A673 (cell line): ENCODE measurements at regions not wholly inside any gene's neighbourhood (a gene's known extent, or its start where the extent isn't known, plus 50 kb on each side); places are given as distances from the start of the nearest gene placed in this dataset.

Experiments
- BruUV-seq: library from RNA; stranded (reverse); fragments of 400-500 nt; replicated peaks from 2 replicates; lab custom pipeline; 2021; lab: Mats Ljungman, UMichigan
- CTCF ChIA-PET: fragments of 300-600 bp; sonication (Branson Sonifier 250); formaldehyde crosslinking; loops from one replicate; lab custom pipeline; 2022; ENCODE audit warnings: antibody characterized with exemption; lab: Charles Lee
- POLR2A ChIA-PET: fragments of 300-600 bp; sonication (Branson Sonifier 250); formaldehyde crosslinking; loops from one replicate; lab custom pipeline; 2022; ENCODE audit warnings: antibody characterized with exemption; ENCODE audit not compliant: low non-redundant PET; lab: Charles Lee
- DNase-seq: peaks from one replicate; pipeline ENCODE4 v3.0.0-alpha.2; 2015; ENCODE audit warnings: low spot score
- H3K27ac ChIP-seq: fragments of 200-600 bp; sonication (generic); 2 replicates; pipeline ENCODE4 v1.5.1; 2016; ENCODE audit warnings: mixed run types, low read depth, mild to moderate bottlenecking, mixed read lengths, antibody characterized with exemption, low read length; ENCODE audit not compliant: poor library complexity, severe bottlenecking
- H3K27me3 ChIP-seq: fragments of 200-600 bp; sonication (generic); replicated peaks from 2 replicates; pipeline ENCODE4 v1.6.1; 2017; ENCODE audit warnings: mixed run types, low read depth, mild to moderate bottlenecking, mixed read lengths, antibody characterized with exemption, low read length; ENCODE audit not compliant: insufficient read depth, poor library complexity
- H3K36me3 ChIP-seq: fragments of 200-600 bp; sonication (generic); 2 replicates; pipeline ENCODE4 v1.6.1; 2016; ENCODE audit warnings: mixed run types, mild to moderate bottlenecking, mixed read lengths, antibody characterized with exemption, low read length; ENCODE audit not compliant: insufficient read depth, poor library complexity, severe bottlenecking
- H3K4me1 ChIP-seq: fragments of 200-600 bp; sonication (generic); 2 replicates; pipeline ENCODE4 v1.6.1; 2017; ENCODE audit warnings: mixed run types, mild to moderate bottlenecking, mixed read lengths, antibody characterized with exemption, low read length; ENCODE audit not compliant: insufficient read depth, poor library complexity, severe bottlenecking
- H3K4me3 ChIP-seq: fragments of 200-600 bp; sonication (generic); 2 replicates; pipeline ENCODE4 v1.5.1; 2016; ENCODE audit warnings: low read depth, mixed run types, mild to moderate bottlenecking, mixed read lengths, low read length; ENCODE audit not compliant: poor library complexity, severe bottlenecking
- H3K9me3 ChIP-seq: fragments of 200-600 bp; sonication (generic); 2 replicates; pipeline ENCODE4 v1.6.1; 2016; ENCODE audit warnings: mixed run types, low read depth, mild to moderate bottlenecking, mixed read lengths, antibody characterized with exemption, low read length; ENCODE audit not compliant: poor library complexity, severe bottlenecking
- CTCF ChIP-seq: fragments of 300-800, 200-600 bp; sonication (generic); conservative IDR thresholded peaks from 2 replicates; pipeline ENCODE4 v1.5.1; 2017; ENCODE audit warnings: low read depth, mild to moderate bottlenecking, antibody characterized with exemption, low read length, moderate library complexity, mixed read lengths
- EZH2 ChIP-seq: fragments of 200-600 bp; sonication (generic); IDR thresholded peaks from 2 replicates; pipeline ENCODE4 v1.6.1; 2017; ENCODE audit warnings: borderline replicate concordance, low read depth, mild to moderate bottlenecking, mixed read lengths, antibody characterized with exemption, low read length; ENCODE audit not compliant: poor library complexity, severe bottlenecking
- intact Hi-C: fragments of 100-400 bp; cut with micrococcal nuclease; formaldehyde crosslinking; loops from one replicate; pipeline ENCODE4 v1.10.0; 2022; ENCODE audit not compliant: unreplicated experiment

GRCh38 chr12:126425264-126425663, 1360.0 kb downstream of the AACS start:
- Histone ChIP-seq H3K4me1 (peaks cover 21% of the 10 kb centered on the region), H3K4me3 (no peak overlapping the region), H3K27me3 (no peaks in the 10 kb centered on the region), H3K36me3 (no peaks in the 10 kb centered on the region), H3K9me3 (no peaks in the 10 kb centered on the region), H3K27ac (peak overlapping the region; percentile 69)
- no TSS peak for BruUV-seq
- ChIA-PET POLR2A (no interaction called here), CTCF (interaction anchor here (0.5 kb wide), 1 partner anchor 36 kb away, joined by 5 read pairs; no protein-coding TSS in a partner anchor)
- intact Hi-C loops = no loop called here
- TF ChIP-seq CTCF (no peak), EZH2 (no peak)
- DNase-seq = no peak

- ChIA-PET POLR2A (no interaction called here), CTCF (no interaction called here)
- Histone ChIP-seq H3K27me3 (no peaks in the 10 kb centered on the region), H3K27ac (no peak overlapping the region), H3K4me1 (peaks cover 55% of the 10 kb centered on the region), H3K9me3 (no peaks in the 10 kb centered on the region), H3K4me3 (no peak overlapping the region), H3K36me3 (no peaks in the 10 kb centered on the region)
- no peak for DNase-seq
- BruUV-seq = no TSS peak
- intact Hi-C loops = no loop called here
- no peak for TF ChIP-seq EZH2
- no peak for TF ChIP-seq CTCF
Measured at GRCh38 chr12:126428769-126429168, 1363.5 kb downstream of the AACS start.

- ChIA-PET POLR2A (no interaction called here), CTCF (no interaction called here)
- Histone ChIP-seq H3K9me3 (no peaks in the 10 kb centered on the region), H3K27ac (peak overlapping the region; percentile 41), H3K4me1 (peaks cover 36% of the 10 kb centered on the region), H3K36me3 (no peaks in the 10 kb centered on the region), H3K27me3 (no peaks in the 10 kb centered on the region), H3K4me3 (no peak overlapping the region)
- no TSS peak for BruUV-seq
- no peak for TF ChIP-seq CTCF
- no peak for TF ChIP-seq EZH2
- peak; percentile 65 for DNase-seq
- intact Hi-C loops = no loop called here
Measured at GRCh38 chr12:126430921-126431320, 1365.7 kb downstream of the AACS start.
